Neural cell (in vitro differentiated cells): ENCODE measurements at regions not wholly inside any gene's neighbourhood (a gene's known extent, or its start where the extent isn't known, plus 50 kb on each side); places are given as distances from the start of the nearest gene placed in this dataset.

Experiments
- H2AFZ ChIP-seq: fragments of 200-600, 300-800 bp; sonication (generic), shearing (Covaris generic); 2 replicates; pipeline ENCODE4 v1.6.0; 2014; ENCODE audit warnings: low read depth, mild to moderate bottlenecking, antibody characterized with exemption, low read length, moderate library complexity
- H3F3A ChIP-seq: fragments of 200-600 bp; shearing (Covaris generic); 2 replicates; pipeline ENCODE4 v1.6.1; 2016; ENCODE audit warnings: mild to moderate bottlenecking, moderate library complexity, mixed read lengths, antibody characterized with exemption, low read length; ENCODE audit not compliant: insufficient read depth, poor library complexity, severe bottlenecking
- H3K27ac ChIP-seq: fragments of 200-600, 300-800 bp; sonication (generic), shearing (Covaris generic); 2 replicates; pipeline ENCODE4 v1.5.1; 2014; ENCODE audit warnings: mild to moderate bottlenecking, low read length, moderate library complexity
- H3K27me3 ChIP-seq: fragments of 300-800, 200-600 bp; sonication (generic), shearing (Covaris generic); 2 replicates; pipeline ENCODE4 v1.6.0; 2014; ENCODE audit warnings: mild to moderate bottlenecking, low read depth, low read length, moderate library complexity; ENCODE audit not compliant: insufficient read depth
- H3K36me3 ChIP-seq: fragments of 300-800, 200-600 bp; sonication (generic), shearing (Covaris generic); 2 replicates; pipeline ENCODE4 v1.5.1; 2014; ENCODE audit warnings: mild to moderate bottlenecking, antibody characterized with exemption, low read length, moderate library complexity; ENCODE audit not compliant: insufficient read depth
- H3K4me2 ChIP-seq: fragments of 300-800, 200-600 bp; sonication (generic), shearing (Covaris generic); 2 replicates; pipeline ENCODE4 v1.6.0; 2014; ENCODE audit warnings: mild to moderate bottlenecking, low read length
- H3K4me3 ChIP-seq: fragments of 300-800, 200-600 bp; sonication (generic), shearing (Covaris generic); 2 replicates; pipeline ENCODE4 v1.5.1; 2014; ENCODE audit warnings: mild to moderate bottlenecking, low read length, moderate library complexity
- H3K79me2 ChIP-seq: fragments of 200-600 bp; shearing (Covaris generic); replicated peaks from 2 replicates; pipeline ENCODE4 v1.6.0; 2014; ENCODE audit warnings: mild to moderate bottlenecking, low read length, moderate library complexity; ENCODE audit not compliant: insufficient read depth
- H3K9ac ChIP-seq: fragments of 300-800, 200-600 bp; sonication (generic), shearing (Covaris generic); 2 replicates; pipeline ENCODE4 v1.6.1; 2016; ENCODE audit warnings: mild to moderate bottlenecking, low read length, mixed read lengths
- H3K9me2 ChIP-seq: fragments of 200-600 bp; shearing (Covaris generic); 2 replicates; pipeline ENCODE4 v1.6.1; 2016; ENCODE audit warnings: mild to moderate bottlenecking, low read length, mixed read lengths; ENCODE audit not compliant: insufficient read depth
- H3K9me3 ChIP-seq: fragments of 200-600, 300-800 bp; sonication (generic), shearing (Covaris generic); 2 replicates; pipeline ENCODE4 v1.6.1; 2016; ENCODE audit warnings: mild to moderate bottlenecking, mixed run types, low read length, moderate library complexity, mixed read lengths
- H4K20me1 ChIP-seq: fragments of 200-600 bp; shearing (Covaris generic); 2 replicates; pipeline ENCODE4 v1.6.1; 2016; ENCODE audit warnings: mild to moderate bottlenecking, mixed run types; ENCODE audit not compliant: insufficient read depth
- CTCF ChIP-seq: fragments of 450-650 bp; IDR thresholded peaks from 2 replicates; pipeline ENCODE4 v1.5.1; 2014; ENCODE audit warnings: antibody characterized with exemption, mild to moderate bottlenecking, moderate library complexity; ENCODE audit not compliant: poor library complexity, severe bottlenecking
- EP300 ChIP-seq: fragments of 450-650 bp; conservative IDR thresholded peaks from 2 replicates; pipeline ENCODE4 v1.6.1; 2014; ENCODE audit warnings: antibody characterized with exemption, mild to moderate bottlenecking, moderate library complexity; ENCODE audit not compliant: poor library complexity, severe bottlenecking
- EZH2 ChIP-seq: fragments of 200-600, 300-800 bp; shearing (Covaris generic), sonication (generic); IDR thresholded peaks from 2 replicates; pipeline ENCODE4 v1.6.1; 2014; ENCODE audit warnings: antibody characterized with exemption, low read length, borderline replicate concordance, mild to moderate bottlenecking; ENCODE audit not compliant: insufficient read depth, poor library complexity, severe bottlenecking
- MXI1 ChIP-seq: fragments of 450-650 bp; conservative IDR thresholded peaks from 2 replicates; pipeline ENCODE4 v1.6.1; 2014; ENCODE audit warnings: antibody characterized with exemption, mild to moderate bottlenecking; ENCODE audit not compliant: poor library complexity, severe bottlenecking
- POLR2AphosphoS5 ChIP-seq: IDR thresholded peaks from 2 replicates; pipeline ENCODE4 v1.6.1; 2012
- RAD21 ChIP-seq: fragments of 450-650 bp; conservative IDR thresholded peaks from 2 replicates; pipeline ENCODE4 v1.6.1; 2014; ENCODE audit warnings: antibody characterized with exemption, mild to moderate bottlenecking, moderate library complexity
- SMC3 ChIP-seq: fragments of 450-650 bp; conservative IDR thresholded peaks from 2 replicates; pipeline ENCODE4 v1.6.1; 2014; ENCODE audit warnings: antibody characterized with exemption, mild to moderate bottlenecking, moderate library complexity; ENCODE audit not compliant: poor library complexity
- TAF1 ChIP-seq: IDR thresholded peaks from 2 replicates; pipeline ENCODE4 v1.6.1; 2012; ENCODE audit warnings: low read depth
- TF ChIP-seq, protein P1 (sequence below): IDR thresholded peaks from 2 replicates; pipeline ENCODE4 v1.6.1; 2012; ENCODE audit warnings: borderline replicate concordance

GRCh38 chr11:57121996-57122395, 59.8 kb upstream of the LRRC55 start:
- no peaks in the 10 kb centered on the region for H4K20me1 ChIP-seq
- H3K27ac ChIP-seq: no peak overlapping the region
- no peaks in the 10 kb centered on the region for H3K9me3 ChIP-seq
- no peak overlapping the region for H3K4me2 ChIP-seq
- TF ChIP-seq CTCF (no peak), EP300 (no peak), RAD21 (no peak), TAF1 (no peak), EZH2 (no peak), SMC3 (no peak), MXI1 (no peak), POLR2AphosphoS5 (no peak)
- TF ChIP-seq, protein P1, sequence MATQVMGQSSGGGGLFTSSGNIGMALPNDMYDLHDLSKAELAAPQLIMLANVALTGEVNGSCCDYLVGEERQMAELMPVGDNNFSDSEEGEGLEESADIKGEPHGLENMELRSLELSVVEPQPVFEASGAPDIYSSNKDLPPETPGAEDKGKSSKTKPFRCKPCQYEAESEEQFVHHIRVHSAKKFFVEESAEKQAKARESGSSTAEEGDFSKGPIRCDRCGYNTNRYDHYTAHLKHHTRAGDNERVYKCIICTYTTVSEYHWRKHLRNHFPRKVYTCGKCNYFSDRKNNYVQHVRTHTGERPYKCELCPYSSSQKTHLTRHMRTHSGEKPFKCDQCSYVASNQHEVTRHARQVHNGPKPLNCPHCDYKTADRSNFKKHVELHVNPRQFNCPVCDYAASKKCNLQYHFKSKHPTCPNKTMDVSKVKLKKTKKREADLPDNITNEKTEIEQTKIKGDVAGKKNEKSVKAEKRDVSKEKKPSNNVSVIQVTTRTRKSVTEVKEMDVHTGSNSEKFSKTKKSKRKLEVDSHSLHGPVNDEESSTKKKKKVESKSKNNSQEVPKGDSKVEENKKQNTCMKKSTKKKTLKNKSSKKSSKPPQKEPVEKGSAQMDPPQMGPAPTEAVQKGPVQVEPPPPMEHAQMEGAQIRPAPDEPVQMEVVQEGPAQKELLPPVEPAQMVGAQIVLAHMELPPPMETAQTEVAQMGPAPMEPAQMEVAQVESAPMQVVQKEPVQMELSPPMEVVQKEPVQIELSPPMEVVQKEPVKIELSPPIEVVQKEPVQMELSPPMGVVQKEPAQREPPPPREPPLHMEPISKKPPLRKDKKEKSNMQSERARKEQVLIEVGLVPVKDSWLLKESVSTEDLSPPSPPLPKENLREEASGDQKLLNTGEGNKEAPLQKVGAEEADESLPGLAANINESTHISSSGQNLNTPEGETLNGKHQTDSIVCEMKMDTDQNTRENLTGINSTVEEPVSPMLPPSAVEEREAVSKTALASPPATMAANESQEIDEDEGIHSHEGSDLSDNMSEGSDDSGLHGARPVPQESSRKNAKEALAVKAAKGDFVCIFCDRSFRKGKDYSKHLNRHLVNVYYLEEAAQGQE: no peak
- no peaks in the 10 kb centered on the region for H3K36me3 ChIP-seq
- no peaks in the 10 kb centered on the region for H3K9me2 ChIP-seq
- no peak overlapping the region for H3K9ac ChIP-seq
- H3K27me3 ChIP-seq: no peaks in the 10 kb centered on the region
- H3K79me2 ChIP-seq: no peaks in the 10 kb centered on the region
- no peak overlapping the region for H2AFZ ChIP-seq
- H3F3A ChIP-seq: no peaks in the 10 kb centered on the region
- H3K4me3 ChIP-seq: no peak overlapping the region

DNA sequence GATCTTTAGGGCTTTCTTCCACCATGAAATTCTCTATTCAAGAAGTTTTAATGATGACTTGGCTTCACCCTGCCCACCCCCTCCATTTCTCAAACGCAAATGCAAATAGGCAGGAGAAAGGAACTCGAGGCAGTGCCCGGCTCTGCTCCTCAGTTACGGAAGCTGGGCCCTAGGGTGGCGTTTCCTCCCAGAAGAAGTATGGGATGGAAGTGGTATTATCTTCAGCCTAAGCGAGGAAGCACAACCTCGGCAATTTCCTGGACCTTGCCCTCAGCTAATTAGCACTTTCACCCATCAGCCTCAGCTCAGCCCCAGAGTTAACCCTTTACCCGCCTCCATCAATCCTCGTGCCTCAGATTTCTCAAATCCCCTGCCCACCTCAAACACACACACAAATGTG, 58.2 kb upstream of the LRRC55 start:
- no peaks in the 10 kb centered on the region for H3F3A ChIP-seq
- no peaks in the 10 kb centered on the region for H3K79me2 ChIP-seq
- no peaks in the 10 kb centered on the region for H3K9me2 ChIP-seq
- H2AFZ ChIP-seq: no peak overlapping the region
- TF ChIP-seq TAF1 (no peak), RAD21 (no peak), EP300 (no peak), CTCF (no peak), SMC3 (no peak), MXI1 (no peak), EZH2 (no peak), POLR2AphosphoS5 (no peak)
- TF ChIP-seq, protein P1: no peak
- H4K20me1 ChIP-seq: no peaks in the 10 kb centered on the region
- no peak overlapping the region for H3K4me2 ChIP-seq
- H3K9me3 ChIP-seq: no peaks in the 10 kb centered on the region
- no peak overlapping the region for H3K9ac ChIP-seq
- H3K4me3 ChIP-seq: no peak overlapping the region
- H3K27ac ChIP-seq: no peak overlapping the region
- H3K36me3 ChIP-seq: no peaks in the 10 kb centered on the region
- no peaks in the 10 kb centered on the region for H3K27me3 ChIP-seq
